Activated CD4-positive, alpha-beta T cell treated with anti-CD3 and anti-CD28 coated beads for 4 hours (primary cell): ENCODE measurements at regions not wholly inside any gene's neighbourhood (a gene's known extent, or its start where the extent isn't known, plus 50 kb on each side); places are given as distances from the start of the nearest gene placed in this dataset.

Experiments used
- DNase-seq, 2 donors: peaks; one replicate each; pipeline ENCODE4 v3.0.0-alpha.2; 2020

DNA sequence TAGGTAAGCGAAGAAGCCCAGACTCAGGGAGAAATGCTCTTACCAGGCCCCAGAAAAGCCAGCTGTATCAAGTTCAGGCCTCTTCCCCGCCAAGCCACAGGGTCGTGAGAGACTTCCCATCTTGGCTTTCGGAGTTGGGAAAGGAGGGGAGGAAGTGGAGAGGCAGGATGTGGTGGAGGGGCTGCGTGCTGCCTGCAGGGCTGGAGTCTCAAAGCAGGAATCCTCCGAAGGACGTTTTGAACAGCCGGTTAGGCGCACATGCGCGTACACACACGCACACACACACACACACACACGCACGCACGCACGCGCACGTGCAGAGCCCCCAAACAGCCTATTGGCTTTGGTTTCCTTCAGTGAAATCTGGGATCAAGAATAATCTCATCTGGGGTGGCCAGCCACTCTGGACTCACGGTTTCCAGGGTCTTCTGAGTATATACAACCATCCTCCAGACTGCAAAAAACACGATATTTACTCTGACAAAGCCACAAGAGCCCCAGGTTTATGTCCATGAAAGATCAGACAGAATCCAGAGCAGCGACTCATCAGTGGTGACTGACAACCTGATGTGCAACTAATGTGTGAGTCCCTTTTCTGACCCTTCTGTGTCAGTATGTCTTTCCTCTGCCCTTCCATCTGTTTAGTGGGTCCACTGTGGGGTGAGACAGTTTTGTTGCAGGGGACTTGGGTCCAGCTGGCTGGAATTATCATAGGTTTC lies 115.0 kb upstream of the ZNF438 start:
- no peak for DNase-seq

DNA sequence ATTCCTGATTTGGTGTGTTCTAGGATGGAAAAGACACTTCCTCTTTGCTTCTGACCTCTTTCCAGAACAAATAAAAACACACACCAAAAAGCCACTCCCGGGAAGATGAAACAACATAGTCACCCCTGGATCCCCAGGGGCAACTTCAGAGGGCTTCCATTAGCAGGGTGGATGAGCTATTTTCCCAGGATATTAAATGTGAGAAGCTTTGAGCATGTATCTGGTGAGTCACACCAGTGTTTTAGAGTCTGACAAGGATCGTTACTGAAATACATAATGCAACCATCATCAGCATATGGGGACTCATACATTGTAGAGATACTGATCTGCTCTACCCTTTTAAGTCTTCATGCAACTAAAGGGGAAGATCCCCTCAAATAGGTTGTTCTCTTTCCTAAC lies 115.5 kb upstream of the ZNF438 start:
- DNase-seq: no peak

DNA sequence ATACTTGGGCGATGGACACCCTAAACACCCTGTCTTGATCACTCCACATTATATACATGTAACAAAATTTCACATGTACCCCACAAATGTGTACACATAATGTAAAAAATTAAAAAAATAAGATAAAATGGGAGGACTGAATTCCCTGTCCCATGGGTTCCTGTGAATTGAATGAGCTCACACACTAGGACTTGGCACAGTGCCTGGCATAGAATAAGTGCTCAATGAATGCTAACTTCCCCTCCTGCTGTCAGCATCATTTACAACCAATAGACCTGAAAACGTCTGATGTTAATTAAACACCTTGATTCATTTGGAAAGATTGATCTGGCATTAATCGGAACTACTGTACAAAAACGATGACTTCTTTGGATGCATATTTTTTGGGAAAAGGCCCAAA lies 117.3 kb upstream of the ZNF438 start:
- DNase-seq: no peak

DNA sequence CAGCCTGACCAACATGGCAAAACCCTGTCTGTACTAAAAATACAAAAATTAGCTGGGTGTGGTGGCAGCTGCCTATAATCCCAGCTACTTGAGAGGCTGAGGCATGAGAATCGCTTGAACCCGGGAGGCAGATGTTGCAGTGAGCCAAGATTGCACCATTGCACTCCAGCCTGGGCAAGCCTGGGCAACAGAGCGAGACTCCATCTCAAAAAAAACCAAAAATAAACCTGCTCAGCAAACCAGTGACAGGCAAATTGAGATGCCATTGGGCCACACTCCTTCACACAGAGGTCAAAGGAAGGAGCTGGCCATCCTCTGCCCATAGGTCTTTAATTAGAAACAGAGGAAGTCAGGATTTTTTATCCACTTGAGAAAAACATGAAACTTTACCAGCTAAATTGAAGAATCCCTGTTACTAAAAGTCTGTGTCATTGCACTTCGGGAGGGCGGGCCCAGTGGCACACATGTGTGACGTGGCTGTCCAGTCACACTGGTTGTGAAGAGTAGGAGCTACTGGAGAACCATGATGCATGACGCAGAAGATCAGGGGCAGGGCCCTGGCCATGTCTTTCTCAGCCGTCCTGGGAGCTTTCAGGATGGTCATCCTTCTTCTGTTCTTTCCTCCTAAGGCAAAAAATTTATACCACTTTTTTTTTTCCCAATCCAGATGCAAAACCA lies 118.3 kb upstream of the ZNF438 start:
- no peak for DNase-seq

DNA sequence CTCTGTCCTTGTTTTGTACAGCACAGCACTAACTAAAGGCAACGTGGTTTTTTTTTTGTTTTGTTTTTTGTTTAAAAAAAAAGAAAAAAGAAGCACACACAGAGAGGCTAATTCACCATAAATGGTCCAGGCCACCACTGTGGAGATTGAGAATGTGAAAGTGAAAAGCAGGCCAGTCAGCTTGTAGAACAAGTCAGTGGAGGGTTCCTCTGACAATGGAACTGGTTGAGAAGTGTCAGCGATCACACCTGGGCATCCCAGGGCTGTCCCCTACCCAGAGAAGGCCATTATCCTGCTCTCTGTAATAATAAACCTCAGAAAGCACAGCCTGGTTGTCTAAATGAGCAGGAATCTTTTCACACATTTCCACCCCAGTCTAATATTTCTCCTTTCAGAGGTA lies 119.6 kb upstream of the ZNF438 start:
- no peak for DNase-seq

DNA sequence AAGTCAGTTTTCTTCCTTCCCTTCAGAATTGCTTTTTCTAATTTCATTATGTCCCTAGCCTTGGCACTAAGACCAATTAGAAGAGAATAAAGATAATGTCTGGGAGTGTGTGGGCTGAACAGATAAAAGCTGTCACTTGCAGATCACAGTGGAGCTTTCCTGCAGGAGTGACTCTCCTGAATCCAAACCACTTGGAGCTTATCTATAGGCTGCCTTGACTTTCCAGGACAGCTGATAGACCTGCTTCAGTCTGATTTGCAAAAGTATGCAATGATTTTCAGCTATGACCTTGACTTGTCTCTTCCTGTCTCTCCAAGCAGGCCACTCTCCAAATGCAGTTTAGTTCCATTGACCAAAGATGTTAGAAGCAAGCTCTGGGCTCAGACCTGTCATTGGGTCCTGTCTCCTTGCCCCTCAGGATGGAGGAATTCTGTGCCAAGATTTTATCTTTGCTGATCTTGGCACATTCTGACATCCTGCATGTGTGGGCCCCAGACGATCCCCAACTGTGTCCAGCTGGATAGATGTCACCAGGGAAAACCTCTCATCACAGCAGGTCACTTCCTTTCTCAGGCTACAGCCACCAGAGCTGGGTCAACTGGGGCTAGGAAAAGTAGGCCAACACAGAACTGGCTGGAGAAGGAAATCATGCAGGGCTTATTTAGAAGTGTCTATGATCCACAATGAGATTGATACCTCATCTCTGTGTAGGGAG lies 120.9 kb upstream of the ZNF438 start:
- no peak for DNase-seq

DNA sequence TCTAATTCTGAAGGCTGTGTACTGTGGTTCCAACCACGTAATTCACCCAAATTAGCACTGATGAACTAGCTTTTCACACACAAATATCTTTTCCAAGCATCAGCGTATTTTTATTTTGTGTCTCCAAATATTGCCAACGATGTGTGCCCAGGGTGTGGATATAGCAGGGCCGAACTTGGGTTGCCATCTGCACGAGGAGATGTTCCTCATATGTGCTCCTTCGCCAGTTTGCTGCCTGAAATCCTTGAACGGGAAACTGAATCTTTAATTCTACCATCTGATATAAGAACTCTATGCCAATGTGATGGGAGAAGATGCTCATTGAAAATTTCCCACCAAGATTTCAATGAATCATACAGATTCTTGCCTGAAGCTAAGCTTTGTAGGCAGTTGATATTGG lies 121.5 kb upstream of the ZNF438 start:
- no peak for DNase-seq

DNA sequence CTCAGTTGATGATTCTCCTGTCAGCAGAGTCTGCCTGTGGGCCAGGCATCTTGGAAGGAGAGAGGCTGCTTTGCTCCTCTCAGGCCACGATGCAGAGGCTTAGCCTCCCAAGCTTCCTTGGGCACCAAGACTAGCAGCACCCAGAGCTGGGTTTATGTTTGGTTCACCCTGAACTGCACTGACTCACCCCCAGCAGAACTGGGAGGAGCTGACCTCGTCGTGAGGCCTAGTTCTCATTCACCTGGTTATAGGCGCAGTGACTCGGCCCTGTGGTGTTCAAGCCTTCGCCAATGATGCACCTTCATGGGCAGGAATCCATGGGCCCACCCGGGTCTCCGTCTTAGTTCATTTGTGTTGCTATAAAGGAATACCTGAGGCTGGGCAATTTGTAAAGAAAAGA lies 122.0 kb upstream of the ZNF438 start:
- no peak for DNase-seq

DNA sequence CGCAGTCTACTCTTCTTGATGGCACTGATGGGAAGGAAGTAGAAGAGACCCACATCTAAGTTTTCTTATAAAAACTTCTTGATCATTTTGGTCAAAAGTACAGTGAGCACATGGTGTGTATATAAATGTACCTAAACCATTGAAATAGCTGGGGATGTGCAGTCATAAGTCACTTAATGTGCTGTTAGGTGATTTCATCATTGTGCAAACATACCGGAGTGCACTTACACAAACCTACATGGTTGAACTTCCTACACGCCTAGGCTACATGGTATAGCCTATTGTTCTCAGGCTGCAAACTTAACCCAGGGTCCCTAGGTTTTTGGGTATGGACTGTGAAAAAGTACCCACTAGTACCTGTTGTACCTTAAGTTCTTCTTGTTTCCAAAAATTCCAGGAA lies 123.3 kb upstream of the ZNF438 start:
- no peak for DNase-seq

DNA sequence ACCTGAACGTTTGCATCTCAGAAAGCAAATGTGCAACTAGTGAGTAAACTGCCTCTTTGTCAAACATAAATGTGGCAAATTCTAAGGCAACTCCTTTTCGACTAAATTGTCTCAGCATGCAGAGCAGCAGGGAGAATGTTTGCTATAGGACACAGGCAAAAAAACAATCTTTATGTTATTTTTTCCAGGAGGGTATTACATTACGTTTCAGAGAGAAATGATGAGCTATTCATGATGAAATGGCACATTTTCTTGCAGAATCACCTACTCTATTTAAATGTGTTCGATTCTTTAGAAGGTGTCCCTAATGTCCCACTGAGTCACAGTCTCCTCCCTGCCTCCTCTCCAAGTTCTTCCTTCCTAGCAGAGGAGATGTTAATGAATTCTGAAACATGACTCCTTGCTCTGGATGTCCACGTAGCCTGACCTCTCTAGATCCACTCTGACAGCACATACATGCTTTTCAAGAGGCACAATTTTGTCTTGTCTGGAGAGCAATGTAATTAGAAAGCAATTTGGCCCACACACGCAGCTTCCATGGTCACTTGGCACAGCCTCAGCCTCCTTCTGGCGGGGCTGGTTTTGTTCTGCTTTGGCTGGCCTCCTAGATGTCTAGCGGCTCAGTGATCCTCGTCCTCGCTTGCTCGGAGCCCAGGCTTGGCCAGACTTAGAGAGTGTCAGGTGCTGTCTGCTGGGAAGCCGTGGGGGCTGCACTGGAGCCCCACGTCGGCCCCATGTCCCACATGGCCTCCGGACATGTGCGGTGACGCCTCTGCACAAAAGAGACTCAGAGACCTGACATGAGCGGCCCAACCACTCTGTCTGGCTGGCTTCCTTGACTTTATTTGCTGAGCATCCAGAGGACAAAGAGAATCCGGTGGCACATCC lies 125.7 kb upstream of the ZNF438 start:
- DNase-seq: no peak

DNA sequence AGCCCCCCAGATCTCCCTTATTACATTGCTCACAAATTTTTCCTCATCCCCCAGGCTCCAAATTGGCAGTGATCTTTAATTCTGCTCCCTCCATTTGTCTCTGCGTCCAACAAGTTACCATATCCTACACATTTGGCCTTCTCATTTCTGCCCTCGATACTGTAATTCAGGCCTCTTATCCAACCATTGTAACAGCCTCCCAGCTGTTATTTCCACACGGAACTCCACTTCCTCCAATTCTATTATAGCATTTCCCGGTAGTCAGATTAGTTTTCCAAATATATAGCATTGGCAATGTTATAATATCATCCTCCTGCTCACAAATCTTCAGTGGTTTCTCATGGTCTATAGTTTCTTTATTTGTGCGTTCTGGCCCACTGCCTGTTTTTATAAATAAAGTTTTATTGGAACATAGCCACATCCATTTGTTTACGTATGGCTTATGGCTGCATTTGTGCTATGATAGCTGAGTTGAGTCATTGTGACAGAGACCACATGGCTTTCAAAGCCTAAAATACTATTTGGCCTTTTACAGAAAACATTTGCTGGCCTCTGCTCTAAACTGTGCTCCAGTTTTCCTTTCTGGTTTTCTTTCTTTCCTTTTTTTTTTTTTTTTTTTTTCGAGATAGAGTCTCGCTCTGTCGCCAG lies 126.5 kb upstream of the ZNF438 start:
- no peak for DNase-seq

DNA sequence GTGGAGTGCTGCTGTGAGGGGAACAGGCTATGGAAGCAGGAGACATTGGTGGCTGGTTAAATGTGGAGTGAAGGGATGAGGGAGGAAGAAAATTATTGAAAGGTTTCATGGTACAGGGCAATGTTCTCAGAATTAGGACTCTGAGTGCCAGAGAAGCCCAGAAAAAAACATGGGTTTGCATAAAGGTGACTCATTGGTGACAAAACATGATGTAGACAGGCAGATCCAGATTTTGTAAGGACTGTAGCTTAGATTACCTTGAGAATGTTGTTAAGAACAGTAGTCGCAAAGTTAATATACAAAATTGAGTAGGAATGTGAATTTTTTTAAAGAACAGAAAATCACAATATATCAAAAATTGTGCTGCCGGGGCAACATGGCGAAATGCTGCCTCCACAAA lies 134.9 kb upstream of the ZNF438 start:
- no peak for DNase-seq

DNA sequence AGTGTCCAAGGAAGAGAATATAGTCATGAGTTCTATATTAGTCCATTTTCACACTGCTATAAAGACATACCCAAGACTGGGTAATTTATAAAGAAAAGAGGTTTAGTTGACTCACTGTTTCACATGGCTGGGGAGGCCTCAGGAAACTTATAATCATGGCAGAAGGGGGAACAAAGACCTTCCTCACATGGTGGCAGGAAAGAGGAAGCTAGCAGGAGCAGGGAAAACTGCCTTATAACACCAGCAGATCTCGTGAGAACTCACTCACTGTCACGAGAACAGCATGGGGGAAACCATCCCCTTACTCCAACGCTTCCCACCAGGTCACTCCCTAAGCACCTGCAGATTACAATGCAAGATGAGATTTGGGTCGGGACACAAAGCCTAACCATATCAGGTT lies 139.0 kb upstream of the ZNF438 start:
- no peak for DNase-seq

DNA sequence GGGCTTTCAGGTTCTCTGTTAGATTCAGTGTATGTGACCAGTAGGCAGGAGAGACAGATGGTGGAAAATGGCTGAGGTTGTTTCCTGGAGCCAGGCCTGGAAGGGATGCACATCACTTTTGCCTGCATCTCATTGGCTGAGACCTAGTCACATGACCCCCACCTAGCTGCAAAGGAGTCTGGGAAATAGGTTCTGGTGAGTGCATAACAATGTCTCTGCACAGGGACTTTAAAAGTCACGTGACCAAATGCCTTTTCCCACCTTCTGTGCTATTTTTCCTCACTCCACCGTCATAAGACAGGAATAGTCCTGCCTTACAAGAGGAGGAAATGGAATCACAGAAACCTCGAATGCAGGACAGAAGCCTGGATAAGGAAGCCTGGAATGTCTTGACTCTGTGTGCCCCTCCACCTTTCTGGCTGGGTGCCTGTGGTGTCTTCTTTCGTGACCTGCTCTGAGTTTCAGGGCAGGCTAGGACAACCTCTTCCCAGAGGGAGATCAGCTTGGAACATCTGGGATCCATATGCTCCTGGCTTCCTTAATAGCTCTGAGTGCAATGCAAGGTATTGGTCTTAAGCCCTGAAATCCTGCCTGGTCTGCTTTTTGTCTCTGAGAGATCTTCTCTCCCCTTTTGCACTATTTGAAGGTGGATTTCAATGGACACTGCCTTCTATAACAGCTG lies 139.9 kb upstream of the ZNF438 start:
- DNase-seq: no peak

DNA sequence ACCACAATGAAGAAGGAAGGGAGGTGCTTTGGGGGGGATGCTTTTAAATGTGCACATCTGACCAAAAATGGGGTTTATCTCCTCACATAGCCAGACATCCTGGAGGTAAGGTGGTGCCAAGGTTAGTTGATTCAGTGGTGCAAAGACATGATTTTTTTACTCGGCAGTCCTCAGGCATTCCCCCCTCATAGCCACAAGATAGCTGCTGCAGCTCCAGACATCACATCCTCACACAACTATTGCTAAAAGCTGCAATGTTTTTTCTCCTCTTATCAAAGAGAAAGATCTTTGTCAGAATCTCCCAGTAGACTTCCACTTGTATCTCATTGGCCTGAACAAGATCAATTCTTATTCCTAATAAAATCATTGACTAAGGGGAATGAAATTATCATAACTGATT lies 141.3 kb upstream of the ZNF438 start:
- no peak for DNase-seq

DNA sequence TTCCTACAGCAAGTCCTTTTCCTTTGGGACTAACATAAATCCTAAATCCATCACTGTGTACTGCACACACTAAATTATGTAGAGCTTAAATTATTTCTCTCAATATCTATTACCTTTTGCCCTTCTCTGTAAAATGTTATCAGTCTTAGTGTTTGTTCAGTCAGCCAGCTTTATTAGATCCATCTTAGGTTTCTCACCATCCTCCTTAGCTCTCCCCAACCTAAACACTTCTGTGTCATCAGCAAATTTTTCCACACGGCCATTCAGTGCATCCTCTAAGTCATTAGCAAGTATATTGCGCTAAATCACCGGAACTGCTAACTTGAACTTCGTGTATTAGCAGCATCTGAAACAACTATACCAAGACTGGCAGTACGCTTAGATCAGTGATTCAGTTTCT lies 142.1 kb upstream of the ZNF438 start:
- no peak for DNase-seq

DNA sequence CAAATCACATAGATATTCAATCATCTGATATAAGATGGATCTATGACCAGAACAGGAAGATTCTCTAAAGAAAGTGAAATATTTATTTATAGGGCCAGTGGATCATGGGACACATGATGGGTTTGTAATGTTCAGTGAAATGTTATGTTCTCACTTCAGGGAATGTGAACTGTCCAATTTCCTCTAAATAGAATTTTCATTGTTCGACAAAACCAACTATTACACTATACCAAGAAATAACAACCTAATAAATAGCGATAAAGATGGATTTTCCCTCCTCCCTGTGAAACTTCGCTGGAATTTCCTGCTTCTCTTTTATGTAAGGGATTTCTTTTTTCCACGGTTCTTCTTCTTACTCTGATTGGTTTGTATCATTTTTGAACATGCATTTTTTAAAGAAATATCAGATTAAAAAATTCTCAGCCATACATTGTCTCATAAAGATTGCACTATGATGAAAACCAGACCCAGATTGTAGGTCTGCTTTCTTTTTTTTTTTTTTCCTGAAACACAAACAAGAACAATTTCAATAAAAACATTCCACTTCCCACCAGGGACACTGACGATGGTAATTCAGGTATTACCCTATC lies 139.8 kb upstream of the ZEB1 start:
- no peak for DNase-seq

DNA sequence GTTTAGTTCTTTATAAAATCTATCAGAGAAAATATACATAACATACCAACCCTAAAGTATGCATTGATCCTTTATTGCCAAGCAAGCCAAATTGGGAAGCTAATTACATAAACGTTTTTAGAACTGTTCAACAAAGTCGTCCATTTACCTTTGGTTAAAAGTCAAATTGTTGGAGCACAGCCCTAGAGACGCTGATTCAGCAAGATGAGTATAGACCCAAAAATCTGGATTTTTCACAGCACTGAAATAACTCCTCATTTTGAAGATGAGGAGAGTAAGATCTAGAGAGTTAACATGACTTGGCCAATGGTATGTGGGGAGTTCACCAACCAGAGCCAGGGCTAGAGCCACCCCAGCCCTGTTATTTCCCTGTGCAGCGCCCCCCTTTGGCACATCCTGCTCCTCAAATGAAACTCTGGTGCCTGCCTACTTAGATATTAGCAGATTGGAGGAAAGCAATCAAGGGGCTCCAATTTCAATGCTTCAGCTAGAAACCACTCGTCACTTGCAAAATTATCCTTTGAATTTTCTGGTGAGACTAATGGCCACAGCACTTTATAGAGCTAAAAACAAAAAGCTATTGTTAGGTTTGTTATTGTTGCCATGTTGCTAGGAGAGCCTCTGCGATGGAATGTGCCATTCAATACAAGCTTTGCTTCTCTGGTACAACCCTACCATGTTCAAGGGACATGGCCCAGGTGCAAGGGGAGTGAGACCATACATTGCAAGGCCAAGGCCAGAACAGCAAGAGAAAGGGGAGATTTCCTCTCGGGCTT lies 132.6 kb upstream of the ZEB1 start:
- no peak for DNase-seq

DNA sequence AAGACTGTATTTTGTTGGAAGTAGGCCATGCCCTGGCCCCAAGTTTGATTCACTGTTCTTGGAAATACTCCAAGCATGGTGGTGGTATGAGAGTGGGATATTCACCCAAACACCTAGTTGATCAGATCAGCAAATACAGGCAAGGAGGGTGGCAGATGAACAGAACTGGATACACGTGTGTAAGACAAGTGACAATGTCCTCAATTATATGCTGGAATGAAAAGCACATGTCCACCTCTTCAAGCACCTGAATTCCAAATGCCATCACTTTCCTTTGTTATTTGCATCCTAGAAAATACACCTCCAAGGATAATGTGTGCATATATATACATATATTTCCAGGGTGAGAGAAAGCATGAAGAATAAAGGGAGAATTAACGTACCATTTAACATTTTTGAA lies 131.8 kb upstream of the ZEB1 start:
- DNase-seq: no peak

DNA sequence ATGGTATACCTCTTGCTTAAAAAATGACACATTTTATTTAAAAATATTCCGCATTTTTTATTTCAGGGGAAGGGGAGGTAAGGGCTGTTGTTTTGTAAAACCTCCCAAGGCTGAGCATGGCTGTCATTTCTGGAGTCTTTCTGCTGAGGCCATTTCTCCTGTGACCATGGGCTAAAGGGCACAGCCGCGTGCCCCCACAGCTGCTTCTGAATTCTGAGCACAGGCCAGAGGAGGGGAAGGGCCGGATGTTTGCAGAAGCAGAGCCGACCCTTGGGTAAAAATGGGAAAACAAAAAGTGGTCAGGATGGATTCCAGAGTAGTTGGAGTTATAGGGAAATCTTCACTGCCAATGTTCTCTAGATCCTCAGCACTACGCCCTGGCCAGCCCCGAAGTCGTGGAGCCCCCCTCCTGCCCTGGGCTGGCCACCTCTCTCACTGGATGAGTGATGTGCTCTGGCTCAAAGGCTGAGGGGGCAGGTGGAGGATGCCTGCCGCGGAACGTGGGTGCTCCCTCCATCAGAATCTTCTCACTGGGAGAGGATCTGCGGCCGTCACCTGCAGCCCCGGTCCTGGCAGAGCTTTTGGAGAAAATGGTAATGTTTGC lies 131.3 kb upstream of the ZEB1 start:
- no peak for DNase-seq
